Nephron (organoid): ENCODE measurements at regions not wholly inside any gene's neighbourhood (a gene's known extent, or its start where the extent isn't known, plus 50 kb on each side); places are given as distances from the start of the nearest gene placed in this dataset.

Source experiments
- H3K27ac Mint-ChIP-seq, 3 experiments: 2 replicates each; pipeline ENCODE4 v1.8.0; 2020; ENCODE audit warnings: mixed read lengths in 3 of 3, mild to moderate bottlenecking in 2 of 3, moderate library complexity in 1 of 3
- H3K27me3 Mint-ChIP-seq: 2 replicates; pipeline ENCODE4 v1.8.0; 2021; ENCODE audit warnings: low read depth, mild to moderate bottlenecking, moderate library complexity, mixed read lengths
- H3K36me3 Mint-ChIP-seq: 2 replicates; pipeline ENCODE4 v1.8.0; 2020; ENCODE audit warnings: low read depth, mixed read lengths
- H3K4me1 Mint-ChIP-seq: 2 replicates; pipeline ENCODE4 v1.8.0; 2020; ENCODE audit warnings: mixed read lengths
- H3K4me3 Mint-ChIP-seq, 3 experiments: 2 replicates each; pipeline ENCODE4 v1.8.0; 2020; ENCODE audit warnings: mild to moderate bottlenecking in 3 of 3, mixed read lengths in 3 of 3, moderate library complexity in 2 of 3
- H3K9me3 Mint-ChIP-seq: 2 replicates; pipeline ENCODE4 v1.8.0; 2020; ENCODE audit warnings: mixed read lengths
- TF ChIP-seq, protein P1 (sequence below), 3 experiments: fragments of 200-600 bp; sonication (generic); IDR thresholded peaks; one replicate each; pipeline ENCODE4 v1.5.0; 2021; ENCODE audit warnings: antibody characterized with exemption in 3 of 3; ENCODE audit not compliant: unreplicated experiment in 3 of 3

DNA sequence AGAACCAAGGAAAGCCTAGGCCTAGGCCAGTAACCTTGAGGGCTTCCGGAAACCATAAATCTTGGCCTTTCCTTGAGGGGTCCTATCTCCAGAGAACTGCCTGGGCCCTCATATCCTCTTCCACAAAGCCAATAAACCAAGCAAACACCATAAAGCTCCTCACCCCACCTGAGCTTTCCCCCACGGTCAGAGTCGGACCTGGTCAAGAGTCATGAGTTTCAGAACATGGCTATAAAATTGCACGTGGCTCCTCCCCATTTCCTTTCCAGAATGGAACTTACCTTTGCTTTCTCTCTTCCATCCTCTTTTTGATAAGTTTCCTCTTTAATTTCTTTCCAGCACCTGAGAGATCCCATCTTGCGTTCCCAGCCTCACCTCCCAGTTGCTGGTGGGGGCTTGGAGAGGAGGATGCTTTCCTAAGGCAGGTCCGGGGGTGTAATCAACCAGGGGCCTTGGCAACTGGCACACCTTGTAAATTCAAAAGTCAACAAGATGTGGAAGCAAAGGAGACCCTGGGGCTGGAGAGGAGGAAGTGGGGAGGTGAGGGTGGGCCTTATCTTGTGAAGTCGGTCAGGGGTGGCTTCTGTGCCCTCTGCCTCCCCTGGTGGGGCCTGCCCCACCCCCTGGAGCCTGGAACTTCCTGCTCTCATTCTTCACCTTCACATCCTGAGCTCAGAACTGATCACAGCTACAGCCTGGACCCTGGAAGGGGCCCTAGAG lies 259.9 kb downstream of the FOXD2 start:
- Mint-ChIP-seq H3K36me3 (no peaks in the 10 kb centered on the region), H3K4me3 (no peak overlapping the region), H3K9me3 (no peaks in the 10 kb centered on the region), H3K4me1 (peaks cover 24% of the 10 kb centered on the region), H3K27ac (peak overlapping the region in 1 of 3 experiments; percentile 33), H3K27me3 (peaks cover 46% of the 10 kb centered on the region)
- TF ChIP-seq, protein P1, sequence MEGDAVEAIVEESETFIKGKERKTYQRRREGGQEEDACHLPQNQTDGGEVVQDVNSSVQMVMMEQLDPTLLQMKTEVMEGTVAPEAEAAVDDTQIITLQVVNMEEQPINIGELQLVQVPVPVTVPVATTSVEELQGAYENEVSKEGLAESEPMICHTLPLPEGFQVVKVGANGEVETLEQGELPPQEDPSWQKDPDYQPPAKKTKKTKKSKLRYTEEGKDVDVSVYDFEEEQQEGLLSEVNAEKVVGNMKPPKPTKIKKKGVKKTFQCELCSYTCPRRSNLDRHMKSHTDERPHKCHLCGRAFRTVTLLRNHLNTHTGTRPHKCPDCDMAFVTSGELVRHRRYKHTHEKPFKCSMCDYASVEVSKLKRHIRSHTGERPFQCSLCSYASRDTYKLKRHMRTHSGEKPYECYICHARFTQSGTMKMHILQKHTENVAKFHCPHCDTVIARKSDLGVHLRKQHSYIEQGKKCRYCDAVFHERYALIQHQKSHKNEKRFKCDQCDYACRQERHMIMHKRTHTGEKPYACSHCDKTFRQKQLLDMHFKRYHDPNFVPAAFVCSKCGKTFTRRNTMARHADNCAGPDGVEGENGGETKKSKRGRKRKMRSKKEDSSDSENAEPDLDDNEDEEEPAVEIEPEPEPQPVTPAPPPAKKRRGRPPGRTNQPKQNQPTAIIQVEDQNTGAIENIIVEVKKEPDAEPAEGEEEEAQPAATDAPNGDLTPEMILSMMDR (IDR thresholded peaks at IDR 0.05; ENCODE audit: unreplicated experiment in 3 of 3): no peak

- TF ChIP-seq, protein P1 (IDR thresholded peaks at IDR 0.05; ENCODE audit: unreplicated experiment in 3 of 3): no peak
- Mint-ChIP-seq H3K27me3 (peaks cover 56% of the 10 kb centered on the region), H3K27ac (peak overlapping the region; percentile 0 to 49 (median 21)), H3K9me3 (no peaks in the 10 kb centered on the region), H3K4me3 (no peak overlapping the region), H3K36me3 (no peaks in the 10 kb centered on the region), H3K4me1 (peaks cover 40% of the 10 kb centered on the region)
Observed at GRCh38 chr1:47699492-47700235, 261.8 kb downstream of the FOXD2 start.

GRCh38 chr1:47701283-47701682 lies 263.4 kb downstream of the FOXD2 start:
- TF ChIP-seq, protein P1 (IDR thresholded peaks at IDR 0.05; ENCODE audit: unreplicated experiment in 3 of 3): no peak
- Mint-ChIP-seq H3K27me3 (peaks cover 60% of the 10 kb centered on the region), H3K27ac (peak overlapping the region in 2 of 3 experiments; percentile 6 to 35), H3K9me3 (no peaks in the 10 kb centered on the region), H3K4me1 (peaks cover 46% of the 10 kb centered on the region), H3K4me3 (no peak overlapping the region), H3K36me3 (no peaks in the 10 kb centered on the region)

DNA sequence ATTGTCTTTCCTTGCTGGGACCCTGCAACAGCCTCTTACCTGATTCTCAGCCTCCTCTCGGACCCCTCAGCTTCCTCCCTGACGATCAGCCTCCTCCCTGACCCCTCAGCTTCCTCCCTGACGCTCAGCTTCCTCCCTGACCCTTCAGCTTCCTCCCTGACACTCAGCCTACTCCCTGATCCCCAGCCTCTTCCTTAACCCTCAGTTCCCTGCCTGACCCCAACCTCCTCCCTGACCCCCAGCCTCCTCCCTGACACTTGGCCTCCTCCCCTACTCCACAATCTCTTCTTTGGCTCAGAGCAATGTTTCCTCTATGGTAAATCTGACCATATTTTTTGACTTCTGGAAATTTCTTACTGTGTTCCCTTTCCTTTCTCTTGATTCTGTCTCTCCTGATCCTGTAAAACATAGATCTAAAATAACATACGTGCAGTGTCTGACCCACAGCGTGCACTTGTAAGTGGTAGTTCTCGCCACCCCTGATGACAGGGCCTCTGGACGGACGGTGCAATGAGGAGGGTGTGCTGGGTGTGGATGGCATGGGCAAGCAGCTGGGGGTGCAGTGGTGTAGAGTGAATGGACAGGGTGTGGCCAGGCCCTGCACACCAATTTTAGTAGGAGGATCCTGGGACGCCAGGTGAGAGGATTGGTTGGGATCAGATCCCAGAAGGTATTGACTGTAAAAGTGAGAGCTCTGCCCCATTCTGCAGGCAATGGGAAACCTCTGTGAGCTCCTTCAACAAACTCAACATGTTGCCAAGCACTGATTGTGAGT lies 264.1 kb downstream of the FOXD2 start:
- H3K4me3 Mint-ChIP-seq: no peak overlapping the region
- no peaks in the 10 kb centered on the region for H3K9me3 Mint-ChIP-seq
- TF ChIP-seq, protein P1 (IDR thresholded peaks at IDR 0.05; ENCODE audit: unreplicated experiment in 3 of 3): no peak
- no peaks in the 10 kb centered on the region for H3K36me3 Mint-ChIP-seq
- peaks cover 59% of the 10 kb centered on the region for H3K27me3 Mint-ChIP-seq
- H3K4me1 Mint-ChIP-seq: peaks cover 46% of the 10 kb centered on the region
- peak overlapping the region in 2 of 3 experiments; percentile 26 to 56 for H3K27ac Mint-ChIP-seq

DNA sequence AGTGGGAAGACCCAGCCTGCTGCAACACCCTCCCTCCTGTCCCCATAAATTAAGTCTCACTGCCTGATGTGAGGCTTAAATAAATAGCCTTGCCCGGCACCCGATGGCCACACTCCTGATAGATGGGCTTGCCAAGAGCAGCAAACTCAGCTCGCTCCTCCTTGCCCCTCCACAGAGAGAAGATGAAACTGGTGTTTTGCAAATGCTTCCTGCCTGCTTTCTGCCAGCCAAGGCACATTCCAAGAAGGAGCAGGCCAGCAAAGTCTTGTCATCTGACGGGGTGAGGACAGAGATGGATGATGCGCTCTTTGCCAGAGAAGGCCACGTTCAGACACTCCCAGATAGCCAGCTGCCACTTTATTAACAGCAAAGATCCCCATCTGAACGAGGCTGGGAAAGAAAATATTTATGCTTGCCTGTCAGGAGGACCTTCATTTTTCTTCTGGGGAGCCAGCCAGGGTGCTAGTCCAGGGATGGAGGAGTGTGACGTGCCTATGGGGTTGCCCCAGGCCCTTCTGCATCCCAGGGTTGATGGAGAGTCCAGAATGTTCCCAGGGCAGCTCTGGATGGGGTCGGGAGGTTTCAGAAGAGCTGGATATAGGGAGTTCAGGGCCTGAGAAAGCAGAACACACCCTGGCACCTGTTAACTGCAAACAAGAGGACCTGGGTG lies 265.4 kb downstream of the FOXD2 start:
- H3K9me3 Mint-ChIP-seq: no peaks in the 10 kb centered on the region
- peak overlapping the region; percentile 53 to 92 (median 74) for H3K27ac Mint-ChIP-seq
- H3K36me3 Mint-ChIP-seq: no peaks in the 10 kb centered on the region
- TF ChIP-seq, protein P1 (IDR thresholded peaks at IDR 0.05; ENCODE audit: unreplicated experiment in 3 of 3): no peak
- peaks cover 48% of the 10 kb centered on the region for H3K4me1 Mint-ChIP-seq
- H3K27me3 Mint-ChIP-seq: peaks cover 65% of the 10 kb centered on the region
- H3K4me3 Mint-ChIP-seq: no peak overlapping the region
